ENCODE measurements at regions not wholly inside any gene's neighbourhood (a gene's known extent, or its start where the extent isn't known, plus 50 kb on each side); places are given as distances from the start of the nearest gene placed in this dataset.

DNA sequence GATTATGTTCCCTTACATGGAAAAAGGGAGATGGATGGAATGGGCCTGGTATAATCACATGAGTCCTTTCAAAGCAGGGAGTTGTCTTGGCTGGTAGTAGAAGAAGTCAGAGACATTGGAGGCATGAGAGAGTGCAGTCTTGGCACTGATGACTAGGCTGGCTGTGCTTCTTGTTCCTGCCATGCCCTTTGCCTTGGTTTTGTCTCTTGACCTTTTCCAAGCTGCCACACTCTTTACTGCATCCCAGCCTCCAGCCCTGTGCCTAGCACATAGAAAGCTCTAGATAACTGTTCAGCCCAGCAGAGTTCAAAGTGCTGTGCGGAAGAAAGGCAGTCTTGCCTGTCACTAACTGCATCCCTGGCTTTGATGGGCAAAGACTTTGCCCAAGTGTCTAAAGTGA, 412.6 kb downstream of the PRDM2 start:
- no peak overlapping the region for H3K27ac ChIP-seq (ENCODE audit: insufficient read depth, low read depth, low read length)
- H2AFZ ChIP-seq (ENCODE audit: low read depth, low read length): no peak overlapping the region
- ChIA-PET CTCF (no interaction called here), POLR2A (no interaction called here)
- no peaks in the 10 kb centered on the region for H3K36me3 ChIP-seq (ENCODE audit: control insufficient read depth in 2 of 2, extremely low read depth in 1 of 2, insufficient read depth in 2 of 2, low read length in 2 of 2)
- no peaks in the 10 kb centered on the region for H3K79me2 ChIP-seq (ENCODE audit: control insufficient read depth, insufficient read depth, low read length)
- no peaks in the 10 kb centered on the region for H3K27me3 ChIP-seq (ENCODE audit: control insufficient read depth in 2 of 2, insufficient read depth in 2 of 2, low read length in 2 of 2)
- no peaks in the 10 kb centered on the region for H4K20me1 ChIP-seq (replicated peaks; ENCODE audit: control insufficient read depth, extremely low read depth, insufficient read depth, low read length)
- no TSS peak for BruUV-seq (replicated peaks)
- DNase-seq (ENCODE audit: low read depth, low spot score) (no peak), FAIRE-seq (no peak)
- no peak overlapping the region for H3K9ac ChIP-seq (replicated peaks; ENCODE audit: extremely low read depth, insufficient read depth, low read length)
- TF ChIP-seq MAX (IDR thresholded peaks at IDR 0.05; ENCODE audit: insufficient read depth, insufficient read length) (no peak), GATA2 (IDR thresholded peaks at IDR 0.05; ENCODE audit: insufficient read depth, insufficient read length, low read depth, low read length) (no peak), POLR2A (IDR thresholded peaks at IDR 0.05; ENCODE audit: low read depth, low read length) (no peak), POLR2AphosphoS5 (IDR thresholded peaks at IDR 0.05; ENCODE audit: insufficient read depth, low read depth, low read length) (no peak), FOS (IDR thresholded peaks at IDR 0.05; ENCODE audit: borderline replicate concordance, insufficient read depth, low read length) (no peak), EZH2 (IDR thresholded peaks at IDR 0.05; ENCODE audit: borderline replicate concordance, low read depth, low read length, severe bottlenecking) (no peak), JUN (IDR thresholded peaks at IDR 0.05; ENCODE audit: borderline replicate concordance, insufficient read depth, insufficient read length, low read depth) (no peak), CTCF (IDR thresholded peaks at IDR 0.05; ENCODE audit: extremely low read depth in 1 of 2, insufficient read depth in 1 of 2, low read depth in 1 of 2, low read length in 2 of 2) (no peak), MYC (IDR thresholded peaks at IDR 0.05; ENCODE audit: low read depth, low read length) (no peak)
- H3K9me1 ChIP-seq (replicated peaks; ENCODE audit: control insufficient read depth, extremely low read depth, insufficient read depth, low read length): no peaks in the 10 kb centered on the region
- H3K9me3 ChIP-seq (replicated peaks; ENCODE audit: control insufficient read depth, insufficient read depth, low read length): peaks cover 2% of the 10 kb centered on the region
- intact Hi-C loops (cut with micrococcal nuclease) (no loop called here), dilution Hi-C loops (cut with MboI; ENCODE audit: extremely low pct_ligation_motif_present, low sequenced_read_pairs) (no loop called here)
- H3K4me2 ChIP-seq (ENCODE audit: insufficient read depth, low read length): no peak overlapping the region
- H3K4me1 ChIP-seq (ENCODE audit: control insufficient read depth, extremely low read depth, insufficient read depth, low read length): no peaks in the 10 kb centered on the region
- no peak overlapping the region for H3K4me3 ChIP-seq (replicated peaks in 1 of 3; ENCODE audit: insufficient read depth in 1 of 3, low read depth in 1 of 3, low read length in 3 of 3)
